HG03280 (cell line): ENCODE measurements at regions not wholly inside any gene's neighbourhood (a gene's known extent, or its start where the extent isn't known, plus 50 kb on each side); places are given as distances from the start of the nearest gene placed in this dataset.
A peak's percentile ranks its signal among the peaks of the same experiment; 100 is the strongest.

Experiments
- ATAC-seq: cut with Tn5 transposase; IDR thresholded peaks from one replicate; pipeline ENCODE4 v1.9.1; 2021; ENCODE audit warnings: mild to moderate bottlenecking, moderate library complexity; ENCODE audit not compliant: unreplicated experiment

- ATAC-seq, result no peak
Measured at GRCh38 chr9:71590362-71590761, 178.0 kb downstream of the CEMIP2 start.

DNA sequence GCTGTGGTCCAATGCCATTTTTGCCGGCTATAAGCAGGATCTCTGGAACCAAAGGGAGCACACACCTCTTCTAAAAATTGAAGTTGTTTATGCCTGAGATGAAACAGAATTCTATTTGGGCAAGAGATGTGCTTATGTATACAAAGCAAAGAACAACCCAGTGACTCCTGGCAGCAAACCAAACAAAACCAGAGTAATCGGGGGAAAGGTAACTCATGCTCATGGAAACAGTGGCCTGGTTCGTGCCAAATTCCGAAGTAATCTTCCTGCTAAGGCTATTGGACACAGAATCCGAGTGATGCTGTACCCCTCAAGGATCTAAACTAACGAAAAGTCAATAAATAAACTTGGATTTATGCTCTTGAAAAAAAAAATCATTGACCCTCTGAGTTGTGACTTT is 178.7 kb downstream of the CEMIP2 start:
- no peak for ATAC-seq

DNA sequence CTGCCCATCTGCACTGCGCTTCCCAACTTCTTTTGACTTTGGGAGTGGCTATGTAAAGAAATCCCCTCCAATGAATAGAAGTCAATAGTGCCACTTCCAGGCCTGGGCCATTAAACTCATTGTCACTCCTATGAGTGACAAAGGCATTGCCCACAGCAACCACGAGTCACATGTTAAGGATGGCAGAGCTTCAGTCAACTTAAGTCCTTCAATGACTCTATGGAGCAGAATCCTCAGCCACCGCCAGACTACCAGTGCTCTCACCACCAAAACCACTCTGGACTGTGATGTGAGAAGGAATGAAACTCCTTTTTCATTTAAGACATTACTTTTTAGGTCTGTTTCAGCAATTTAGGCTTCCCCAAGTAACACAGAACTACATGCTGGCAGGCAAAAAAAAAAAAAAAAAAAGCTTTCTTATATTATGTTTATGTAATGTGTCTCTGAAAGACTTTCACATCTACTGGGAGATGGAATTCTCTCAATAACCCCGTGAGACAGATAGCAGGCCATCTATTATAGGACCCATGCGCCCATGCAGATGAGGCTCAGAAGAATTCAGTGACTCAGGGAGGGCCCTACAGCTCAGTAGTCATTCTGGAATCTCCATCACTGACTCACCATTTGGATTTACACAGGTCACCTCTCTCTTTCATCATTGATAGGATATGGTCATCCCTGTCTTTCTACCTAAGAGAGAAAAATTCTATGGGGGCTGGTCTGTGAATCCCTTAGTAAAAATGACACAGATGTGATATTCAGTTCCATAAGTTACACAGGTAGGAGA is 180.5 kb downstream of the CEMIP2 start:
- no peak for ATAC-seq

- no peak for ATAC-seq
Measured at GRCh38 chr9:71583792-71584191, 184.5 kb downstream of the CEMIP2 start.

- no peak for ATAC-seq
Measured at GRCh38 chr9:71582347-71582746, 186.0 kb downstream of the CEMIP2 start.

DNA sequence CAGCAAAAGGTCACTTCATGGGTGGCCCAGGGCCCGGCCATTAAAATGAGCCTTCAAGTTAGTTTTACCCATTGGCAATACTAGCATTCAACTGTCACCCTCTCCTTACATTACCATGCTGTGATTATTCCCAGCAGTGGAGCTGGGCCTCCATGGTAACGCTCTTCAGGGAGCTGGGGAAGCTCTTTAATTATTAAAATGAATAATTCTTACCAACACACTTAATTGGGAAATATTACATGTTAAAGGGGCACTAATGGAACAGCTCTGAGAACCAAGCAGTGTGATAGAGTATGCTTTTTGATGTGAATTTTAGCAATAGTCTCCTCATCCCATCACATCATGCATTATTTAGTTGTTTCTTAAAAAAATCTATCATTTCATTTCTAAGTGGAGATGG is 187.2 kb downstream of the CEMIP2 start:
- no peak for ATAC-seq

- no peak for ATAC-seq
Measured at GRCh38 chr9:71571186-71571585, 197.1 kb downstream of the CEMIP2 start.

- ATAC-seq, result no peak
Measured at GRCh38 chr9:71567890-71568289, 200.4 kb downstream of the CEMIP2 start.

GRCh38 chr9:71562140-71562539 is 206.2 kb downstream of the CEMIP2 start:
- no peak for ATAC-seq

- ATAC-seq, result no peak
Measured at GRCh38 chr9:71557310-71557709, 211.0 kb downstream of the CEMIP2 start.

GRCh38 chr9:71552480-71552879 is 215.8 kb downstream of the CEMIP2 start:
- no peak for ATAC-seq

DNA sequence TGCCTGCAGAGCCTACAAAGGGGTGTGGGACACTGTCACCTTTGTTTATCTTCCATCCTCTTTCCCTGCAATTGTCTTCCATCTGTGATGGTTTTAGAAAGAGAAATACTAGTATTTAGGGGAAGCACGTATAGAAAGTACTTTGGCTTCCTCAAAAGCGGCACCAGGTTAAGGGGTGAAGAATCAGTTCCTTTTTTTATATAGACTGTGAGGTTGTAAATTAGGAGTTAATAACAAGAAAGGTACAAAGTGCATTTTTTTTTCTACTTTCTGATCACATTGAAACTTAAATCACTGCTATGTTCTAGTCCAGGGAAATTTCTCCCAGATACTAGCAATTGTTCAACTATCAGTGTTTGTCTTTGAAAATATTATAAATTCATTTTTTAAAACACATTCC is 219.3 kb downstream of the CEMIP2 start:
- ATAC-seq, result peak; percentile 65

GRCh38 chr9:71544464-71544863 is 223.8 kb downstream of the CEMIP2 start:
- ATAC-seq, result no peak

DNA sequence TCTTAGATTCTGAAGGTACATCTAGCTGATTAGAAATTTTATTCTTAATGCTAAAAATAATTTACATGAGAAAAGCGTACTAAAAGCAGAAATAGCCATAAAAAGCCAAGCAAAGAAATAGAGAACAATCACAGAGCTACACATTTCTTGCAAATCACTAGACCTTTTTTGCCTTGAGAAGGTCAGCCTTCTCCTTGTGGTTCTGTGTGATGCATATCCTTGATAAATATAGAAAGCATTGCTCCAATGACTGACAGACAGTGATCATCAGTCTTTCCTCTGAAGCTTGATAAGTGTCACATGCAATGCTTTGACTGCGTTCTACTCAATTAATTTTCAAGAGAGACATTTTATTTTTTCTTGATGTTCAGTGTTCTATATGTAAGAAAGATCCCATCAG is 226.9 kb downstream of the CEMIP2 start:
- no peak for ATAC-seq

GRCh38 chr9:71524996-71525580 is 243.2 kb downstream of the CEMIP2 start:
- ATAC-seq, result no peak

DNA sequence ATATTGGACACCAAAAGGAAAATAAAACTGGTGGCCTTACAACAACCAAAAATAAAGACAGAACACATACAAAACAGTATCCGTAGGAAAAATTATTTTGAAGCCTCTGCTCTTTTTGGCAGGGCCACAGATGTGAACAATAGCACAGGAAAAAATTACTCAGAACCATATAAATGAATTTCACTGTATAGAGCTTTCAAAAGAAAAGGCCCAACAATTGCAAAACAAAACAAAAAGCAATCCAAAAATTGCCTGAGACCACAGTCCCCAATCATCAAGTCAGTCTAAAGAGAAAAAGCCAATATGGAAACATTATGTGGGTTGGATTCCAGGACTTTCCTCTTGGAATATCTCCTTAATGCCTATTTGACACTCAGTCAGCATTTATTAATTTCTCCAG is 243.8 kb downstream of the CEMIP2 start:
- ATAC-seq, result no peak

DNA sequence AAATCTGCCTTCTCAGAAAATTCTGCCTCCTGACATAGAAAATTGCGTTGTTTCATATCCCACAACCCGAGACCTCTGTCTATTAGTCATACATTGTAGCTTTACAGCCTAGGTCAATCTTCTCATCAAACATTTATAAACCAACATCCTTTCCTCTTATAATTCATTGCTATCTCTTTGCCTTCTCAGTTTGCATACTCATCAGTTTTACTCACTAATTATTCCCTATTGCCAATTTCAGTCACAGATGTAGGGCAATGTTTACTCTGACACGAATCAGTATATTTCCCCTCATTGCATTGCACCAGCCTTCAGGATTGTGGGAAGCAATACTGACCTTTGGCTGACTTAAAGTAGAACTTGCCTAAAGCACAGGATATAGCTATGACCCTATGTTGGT is 247.2 kb downstream of the CEMIP2 start:
- ATAC-seq, result no peak

DNA sequence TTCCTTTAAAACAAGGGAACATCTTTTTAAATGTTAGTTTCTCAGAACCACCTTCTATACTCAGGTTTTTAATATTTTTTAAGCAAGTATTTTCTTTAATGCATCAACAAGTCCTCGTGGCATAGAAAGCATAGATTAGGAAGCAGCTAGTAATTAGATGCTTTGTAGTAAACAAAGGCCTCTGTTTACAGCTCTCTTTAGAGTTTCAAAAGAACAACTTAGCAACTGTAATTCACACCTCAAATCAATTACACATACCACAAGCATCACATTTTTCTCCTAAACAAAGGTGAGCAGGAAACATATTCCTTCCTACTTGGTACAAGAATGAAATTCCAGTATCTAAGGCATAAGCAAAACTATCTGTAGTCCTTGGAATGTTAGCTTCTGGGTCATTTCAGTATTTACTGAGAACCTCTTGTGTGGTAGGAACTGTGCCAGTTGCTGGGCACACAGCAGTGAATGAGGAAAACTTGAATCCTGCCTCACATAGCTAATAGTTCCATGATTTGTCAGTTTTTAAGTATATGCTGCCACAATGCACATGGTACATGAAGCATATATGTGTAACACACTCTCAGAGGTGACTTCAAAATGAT is 249.1 kb downstream of the CEMIP2 start:
- ATAC-seq, result no peak

DNA sequence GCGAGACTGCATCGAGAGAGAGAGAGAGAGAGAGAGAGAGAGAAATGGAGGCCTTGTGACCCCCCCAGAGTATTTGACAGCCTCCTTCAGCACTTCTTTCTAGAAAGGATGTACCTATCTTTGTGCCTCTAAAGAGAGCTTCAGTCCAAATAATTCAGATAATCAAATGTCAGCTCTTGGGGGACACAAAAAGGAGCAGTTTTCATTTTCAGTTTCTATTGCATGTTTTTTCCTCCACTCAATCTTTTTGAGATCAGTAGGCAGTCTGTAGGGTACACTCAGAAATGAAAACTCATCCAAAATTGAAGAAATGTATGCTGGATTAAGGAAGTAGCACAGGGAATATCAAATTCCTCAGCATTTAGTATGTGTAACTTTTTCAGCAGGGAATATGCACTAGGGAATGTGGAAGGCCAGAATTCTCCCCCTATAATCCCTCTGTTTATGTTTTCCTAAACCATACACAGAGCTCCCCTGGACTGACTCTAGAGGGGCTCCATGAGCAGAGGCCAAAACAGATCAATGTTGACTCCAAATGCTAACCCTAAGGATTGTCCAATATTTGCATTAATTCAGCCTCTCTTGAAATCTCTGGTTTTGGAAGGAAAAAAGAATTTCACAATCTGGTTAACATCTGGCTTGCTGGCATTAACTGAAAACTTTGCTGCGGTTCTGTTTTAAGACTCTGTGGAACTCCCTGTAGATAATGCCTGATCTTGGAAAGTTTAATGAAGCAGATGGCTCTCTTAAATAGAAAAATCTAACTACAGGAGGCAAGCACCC is 250.1 kb downstream of the CEMIP2 start:
- ATAC-seq, result no peak

GRCh38 chr9:71515626-71516025 is 252.7 kb downstream of the CEMIP2 start:
- ATAC-seq, result no peak

- no peak for ATAC-seq
Measured at GRCh38 chr9:71515107-71515506, 253.2 kb downstream of the CEMIP2 start.
